ENCODE measurements at regions not wholly inside any gene's neighbourhood (a gene's known extent, or its start where the extent isn't known, plus 50 kb on each side); places are given as distances from the start of the nearest gene placed in this dataset.

- Histone ChIP-seq H4K5ac (ENCODE audit: insufficient read length, low read depth, low read length) (no peak overlapping the region), H2BK20ac (ENCODE audit: low read length) (no peak overlapping the region), H2AK5ac (ENCODE audit: low read depth, low read length) (no peak overlapping the region), H4K20me1 (replicated peaks in 1 of 2; ENCODE audit: control insufficient read depth in 1 of 2, insufficient read depth in 2 of 2, low read length in 2 of 2) (no peaks in the 10 kb centered on the region), H3K14ac (ENCODE audit: insufficient read length) (no peak overlapping the region), H3K27ac (ENCODE audit: low read depth, low read length) (no peak overlapping the region), H2BK5ac (ENCODE audit: low read depth, low read length) (no peak overlapping the region), H3K4me2 (ENCODE audit: insufficient read depth in 1 of 2, low read depth in 2 of 2, low read length in 2 of 2) (no peak overlapping the region), H2BK12ac (ENCODE audit: low read depth, low read length) (no peak overlapping the region), H3K4me3 (ENCODE audit: extremely low read depth in 1 of 4, insufficient read depth in 2 of 4, low read depth in 3 of 4, low read length in 4 of 4) (no peak overlapping the region), H3K9ac (replicated peaks in 1 of 4; ENCODE audit: extremely low read depth in 1 of 4, low read depth in 3 of 4, low read length in 3 of 4) (no peak overlapping the region), H2AFZ (ENCODE audit: low read length) (no peak overlapping the region), H3K23ac (ENCODE audit: insufficient read length) (no peak overlapping the region), H3K23me2 (ENCODE audit: low read depth, low read length) (no peaks in the 10 kb centered on the region; the same call in 1 of the 2 replicates), H2BK120ac (replicated peaks; ENCODE audit: low read depth, low read length) (no peak overlapping the region), H4K91ac (replicated peaks; ENCODE audit: insufficient read length, low read length) (no peak overlapping the region), H3K4me1 (replicated peaks in 1 of 4; ENCODE audit: control insufficient read depth in 3 of 4, insufficient read depth in 4 of 4, low read length in 3 of 4) (no peaks in the 10 kb centered on the region), H2BK15ac (ENCODE audit: low read length) (no peak overlapping the region), H3K18ac (ENCODE audit: extremely low read depth, low read length) (no peak overlapping the region), H3K79me2 (ENCODE audit: control insufficient read depth in 1 of 2, insufficient read depth in 2 of 2, low read length in 2 of 2) (no peaks in the 10 kb centered on the region), H3K9me3 (ENCODE audit: insufficient read depth in 2 of 2, low read depth in 1 of 2, low read length in 1 of 2) (no peaks in the 10 kb centered on the region), H3K27me3 (replicated peaks in 1 of 4; ENCODE audit: control insufficient read depth in 3 of 4, extremely low read depth in 1 of 4, insufficient read depth in 3 of 4, low read length in 3 of 4) (no peaks in the 10 kb centered on the region), H3K79me1 (ENCODE audit: low read depth, low read length) (no peaks in the 10 kb centered on the region), H3K36me3 (ENCODE audit: control insufficient read depth in 2 of 4, insufficient read depth in 4 of 4, low read length in 3 of 4) (no peaks in the 10 kb centered on the region), H3K4ac (replicated peaks; ENCODE audit: insufficient read length, low read depth, low read length) (no peak overlapping the region), H4K8ac (ENCODE audit: extremely low read depth, insufficient read depth, low read length) (no peak overlapping the region), H3K56ac (replicated peaks; ENCODE audit: insufficient read length, low read depth, low read length) (no peak overlapping the region)
- 89% methylated on average over 10 of the region's 10 CpGs; no CpG with 5 or more reads in 1 of the 2 experiments for WGBS, 2 experiments (ENCODE audit: extremely low coverage in 1 of 2, insufficient coverage in 1 of 2, insufficient read length in 1 of 2, insufficient replicate concordance in 2 of 2, low coverage in 1 of 2, low lambda C conversion rate in 2 of 2, missing lambda C conversion rate in 1 of 2)
- ChIA-PET CTCF (ENCODE audit: partially characterized antibody) (no interaction called here), POLR2A (ENCODE audit: partially characterized antibody) (no interaction called here)
- DNase-seq (ENCODE audit: low read depth in 1 of 2, low spot score in 2 of 2): no peak
- no peak for FAIRE-seq
- TF ChIP-seq NRF1 (IDR thresholded peaks at IDR 0.05; ENCODE audit: low read depth, low read length) (no peak), SP4 (IDR thresholded peaks at IDR 0.05; ENCODE audit: low read length) (no peak), NANOG (IDR thresholded peaks at IDR 0.05; ENCODE audit: insufficient read depth, low read depth, low read length, poor library complexity, severe bottlenecking) (no peak), POLR2A (IDR thresholded peaks at IDR 0.05; ENCODE audit: control extremely low read depth in 1 of 2, low read depth in 2 of 2, low read length in 2 of 2) (no peak), SUZ12 (IDR thresholded peaks at IDR 0.05; ENCODE audit: low read length) (no peak), CHD2 (IDR thresholded peaks at IDR 0.05; ENCODE audit: low read length) (no peak), EZH2 (IDR thresholded peaks at IDR 0.05; ENCODE audit: low read depth, low read length, severe bottlenecking) (no peak), SAP30 (IDR thresholded peaks at IDR 0.05; ENCODE audit: insufficient read depth, insufficient replicate concordance, low read length) (no peak), BACH1 (IDR thresholded peaks at IDR 0.05; ENCODE audit: low read length) (no peak), ATF2 (IDR thresholded peaks at IDR 0.05; ENCODE audit: low read length) (no peak), HDAC2 (IDR thresholded peaks at IDR 0.05; ENCODE audit: borderline replicate concordance in 1 of 2, low read depth in 2 of 2, low read length in 2 of 2) (no peak), BCL11A (IDR thresholded peaks at IDR 0.05; ENCODE audit: low read depth in 2 of 2, low read length in 2 of 2) (no peak)
Observed at GRCh38 chr5:124408738-124409453, 337.5 kb downstream of the ZNF608 start.

All from H1 (cell line).